Fibroblast of the aortic adventitia (primary cell): ENCODE measurements at regions not wholly inside any gene's neighbourhood (a gene's known extent, or its start where the extent isn't known, plus 50 kb on each side); places are given as distances from the start of the nearest gene placed in this dataset.

ENCODE experiments used
- DNase-seq: peaks from one replicate; pipeline ENCODE4 v3.0.0-alpha.2; 2010; ENCODE audit warnings: low read depth
- H3K4me3 ChIP-seq: 2 replicates; pipeline ENCODE4 v1.5.1; 2011; ENCODE audit warnings: low read depth, mild to moderate bottlenecking, control low read depth, low read length, moderate library complexity
- TF ChIP-seq, protein P1 (sequence below): IDR thresholded peaks from 2 replicates; pipeline ENCODE4 v1.5.1; 2011; ENCODE audit warnings: mild to moderate bottlenecking, low read length, control low read depth, inconsistent platforms; ENCODE audit not compliant: insufficient read depth

DNA sequence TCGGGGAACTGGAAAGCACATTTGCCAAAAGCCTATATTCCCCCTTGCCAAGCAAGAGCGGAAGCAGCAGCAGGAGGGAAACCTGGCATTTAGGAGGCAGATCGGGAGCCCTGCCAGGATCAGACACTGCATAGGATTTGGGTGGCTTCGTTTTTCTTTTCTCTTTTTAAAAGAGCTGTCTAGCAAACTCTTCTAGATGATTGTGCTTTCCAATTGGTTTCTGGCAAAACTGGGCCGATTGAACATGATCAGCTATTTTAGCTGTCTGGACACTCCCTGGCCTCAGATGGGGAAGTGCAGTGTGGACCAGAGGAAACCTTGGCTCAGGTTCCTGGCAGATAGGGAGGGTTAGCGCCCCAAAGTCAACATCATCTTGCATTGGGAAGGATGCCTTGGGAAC, 414.0 kb upstream of the KAZN start:
- DNase-seq, result no peak
- no peak overlapping the region for H3K4me3 ChIP-seq
- TF ChIP-seq, protein P1, sequence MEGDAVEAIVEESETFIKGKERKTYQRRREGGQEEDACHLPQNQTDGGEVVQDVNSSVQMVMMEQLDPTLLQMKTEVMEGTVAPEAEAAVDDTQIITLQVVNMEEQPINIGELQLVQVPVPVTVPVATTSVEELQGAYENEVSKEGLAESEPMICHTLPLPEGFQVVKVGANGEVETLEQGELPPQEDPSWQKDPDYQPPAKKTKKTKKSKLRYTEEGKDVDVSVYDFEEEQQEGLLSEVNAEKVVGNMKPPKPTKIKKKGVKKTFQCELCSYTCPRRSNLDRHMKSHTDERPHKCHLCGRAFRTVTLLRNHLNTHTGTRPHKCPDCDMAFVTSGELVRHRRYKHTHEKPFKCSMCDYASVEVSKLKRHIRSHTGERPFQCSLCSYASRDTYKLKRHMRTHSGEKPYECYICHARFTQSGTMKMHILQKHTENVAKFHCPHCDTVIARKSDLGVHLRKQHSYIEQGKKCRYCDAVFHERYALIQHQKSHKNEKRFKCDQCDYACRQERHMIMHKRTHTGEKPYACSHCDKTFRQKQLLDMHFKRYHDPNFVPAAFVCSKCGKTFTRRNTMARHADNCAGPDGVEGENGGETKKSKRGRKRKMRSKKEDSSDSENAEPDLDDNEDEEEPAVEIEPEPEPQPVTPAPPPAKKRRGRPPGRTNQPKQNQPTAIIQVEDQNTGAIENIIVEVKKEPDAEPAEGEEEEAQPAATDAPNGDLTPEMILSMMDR, result no peak

GRCh38 chr1:14189381-14189780, 409.1 kb upstream of the KAZN start:
- TF ChIP-seq, protein P1, result no peak
- no peak overlapping the region for H3K4me3 ChIP-seq
- DNase-seq, result no peak

DNA sequence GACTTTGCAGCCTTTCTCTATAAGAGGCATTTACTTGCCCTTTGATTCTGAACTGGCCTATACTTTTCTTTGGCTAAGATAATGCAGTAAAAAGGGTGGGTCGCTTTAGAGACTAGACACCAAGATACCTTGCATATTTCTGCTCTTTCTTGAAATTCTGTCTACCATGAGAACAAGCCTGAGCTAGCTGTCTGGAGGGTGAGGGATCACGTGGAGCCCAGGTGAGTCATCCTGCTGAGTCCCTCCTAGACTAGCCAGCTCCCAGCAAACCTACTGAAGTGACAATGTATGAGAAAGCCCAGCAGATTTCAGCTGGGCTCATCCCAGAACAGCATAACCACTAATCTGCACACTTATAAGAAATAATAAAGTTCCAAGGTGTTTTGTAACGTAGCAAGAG, 408.0 kb upstream of the KAZN start:
- TF ChIP-seq, protein P1, result no peak
- H3K4me3 ChIP-seq, result no peak overlapping the region
- DNase-seq, result no peak

GRCh38 chr1:14194511-14194910, 404.0 kb upstream of the KAZN start:
- H3K4me3 ChIP-seq, result no peak overlapping the region
- TF ChIP-seq, protein P1, result no peak
- DNase-seq, result no peak

GRCh38 chr1:14205066-14205465, 393.4 kb upstream of the KAZN start:
- DNase-seq, result no peak
- TF ChIP-seq, protein P1, result no peak
- no peak overlapping the region for H3K4me3 ChIP-seq

DNA sequence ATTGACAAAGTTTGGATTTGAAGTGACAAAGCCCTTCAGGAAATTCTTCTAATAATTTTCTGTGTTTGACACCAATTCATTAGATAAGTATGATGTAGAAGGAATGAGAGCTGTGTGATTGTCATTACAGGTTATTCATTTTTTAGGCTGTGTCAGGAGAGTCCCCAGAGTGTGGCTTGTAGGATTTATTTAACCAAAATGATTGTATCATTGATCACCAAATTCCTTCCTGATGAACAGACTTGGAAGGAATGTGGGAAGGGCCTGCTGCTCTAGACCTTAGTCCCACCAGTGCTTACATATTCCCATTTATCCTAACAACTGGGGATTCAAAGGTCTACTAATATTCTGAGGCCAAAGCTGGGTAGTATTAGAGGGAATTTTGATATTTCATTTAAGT, 383.3 kb upstream of the KAZN start:
- no peak overlapping the region for H3K4me3 ChIP-seq
- no peak for DNase-seq
- TF ChIP-seq, protein P1, result no peak

DNA sequence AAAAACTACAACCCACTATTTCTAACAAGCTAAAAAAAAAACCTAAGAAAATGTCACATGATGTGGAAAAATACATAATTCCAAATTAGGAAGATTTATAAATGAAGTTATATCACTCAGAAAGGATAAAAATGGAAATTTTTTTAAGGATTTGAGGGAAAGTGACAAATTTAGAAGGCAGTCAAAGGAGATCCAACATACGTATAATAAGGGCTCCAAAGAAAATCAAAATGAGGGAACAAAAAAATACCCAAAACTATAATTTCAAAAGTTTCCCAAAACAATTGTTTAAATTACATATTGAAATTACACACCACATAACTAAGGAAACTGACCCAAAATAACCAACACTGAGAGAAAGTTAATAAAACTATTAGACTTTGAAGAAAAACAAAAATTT, 381.1 kb upstream of the KAZN start:
- DNase-seq, result no peak
- no peak overlapping the region for H3K4me3 ChIP-seq
- TF ChIP-seq, protein P1, result no peak
